ENCODE measurements at regions not wholly inside any gene's neighbourhood (a gene's known extent, or its start where the extent isn't known, plus 50 kb on each side); places are given as distances from the start of the nearest gene placed in this dataset.

DNA sequence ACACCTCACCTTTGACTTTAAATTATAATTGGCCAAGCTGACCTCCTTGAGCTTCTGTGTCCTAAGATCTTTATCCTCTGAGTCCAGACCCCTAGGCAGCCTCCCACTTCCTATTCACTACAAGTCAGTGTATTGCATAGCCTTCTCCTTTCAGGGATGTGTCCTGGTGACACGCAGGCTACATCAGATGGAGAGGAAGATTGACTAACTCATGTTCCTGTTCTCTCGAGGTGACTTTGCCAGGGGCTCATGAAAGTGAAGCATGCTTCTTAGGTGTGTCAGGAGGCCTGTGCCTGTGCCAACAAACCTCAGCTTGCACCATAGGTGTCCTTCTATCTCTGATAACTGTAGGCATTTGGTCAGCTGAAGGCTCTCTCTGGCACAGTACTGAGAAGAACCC is 195.7 kb upstream of the HS3ST1 start:
- Histone ChIP-seq H3K9me3 (ENCODE audit: insufficient read depth in 2 of 2, low read depth in 1 of 2, low read length in 1 of 2) (no peaks in the 10 kb centered on the region), H3K4me2 (ENCODE audit: insufficient read depth in 1 of 2, low read depth in 2 of 2, low read length in 2 of 2) (no peak overlapping the region), H3K18ac (ENCODE audit: extremely low read depth, low read length) (no peak overlapping the region), H3K23me2 (ENCODE audit: low read depth, low read length) (no peaks in the 10 kb centered on the region), H3K79me1 (ENCODE audit: low read depth, low read length) (no peaks in the 10 kb centered on the region), H3K23ac (ENCODE audit: insufficient read length) (no peak overlapping the region), H3K4ac (replicated peaks; ENCODE audit: insufficient read length, low read depth, low read length) (no peak overlapping the region), H3K4me1 (replicated peaks in 1 of 4; ENCODE audit: control insufficient read depth in 3 of 4, insufficient read depth in 4 of 4, low read length in 3 of 4) (peaks cover 0 to 2% (median 0%) of the 10 kb centered on the region in 4 experiments; a peak in 1 of 7 replicates), H2AK5ac (ENCODE audit: low read depth, low read length) (no peak overlapping the region), H4K91ac (replicated peaks; ENCODE audit: insufficient read length, low read length) (no peak overlapping the region), H3K56ac (replicated peaks; ENCODE audit: insufficient read length, low read depth, low read length) (no peak overlapping the region), H3K4me3 (ENCODE audit: extremely low read depth in 1 of 4, insufficient read depth in 2 of 4, low read depth in 3 of 4, low read length in 4 of 4) (no peak overlapping the region), H3K9ac (replicated peaks in 1 of 4; ENCODE audit: extremely low read depth in 1 of 4, low read depth in 3 of 4, low read length in 3 of 4) (no peak overlapping the region), H4K20me1 (replicated peaks in 1 of 2; ENCODE audit: control insufficient read depth in 1 of 2, insufficient read depth in 2 of 2, low read length in 2 of 2) (no peaks in the 10 kb centered on the region), H3K27me3 (replicated peaks in 1 of 4; ENCODE audit: control insufficient read depth in 3 of 4, extremely low read depth in 1 of 4, insufficient read depth in 3 of 4, low read length in 3 of 4) (no peaks in the 10 kb centered on the region), H3K27ac (ENCODE audit: low read depth, low read length) (no peak overlapping the region), H2AFZ (ENCODE audit: low read length) (no peak overlapping the region), H2BK12ac (ENCODE audit: low read depth, low read length) (no peak overlapping the region), H2BK20ac (ENCODE audit: low read length) (no peak overlapping the region), H3K36me3 (ENCODE audit: control insufficient read depth in 2 of 4, insufficient read depth in 4 of 4, low read length in 3 of 4) (no peaks in the 10 kb centered on the region), H3K79me2 (ENCODE audit: control insufficient read depth in 1 of 2, insufficient read depth in 2 of 2, low read length in 2 of 2) (no peaks in the 10 kb centered on the region), H2BK120ac (replicated peaks; ENCODE audit: low read depth, low read length) (no peak overlapping the region), H3K14ac (ENCODE audit: insufficient read length) (no peak overlapping the region), H4K5ac (ENCODE audit: insufficient read length, low read depth, low read length) (no peak overlapping the region), H2BK5ac (ENCODE audit: low read depth, low read length) (0 out of 2 replicates have a peak overlapping the region, but pooled peaks have one; percentile 5), H4K8ac (ENCODE audit: extremely low read depth, insufficient read depth, low read length) (no peak overlapping the region), H2BK15ac (ENCODE audit: low read length) (no peak overlapping the region)
- DNase-seq (ENCODE audit: low read depth in 1 of 2, low spot score in 2 of 2): no peak
- CTCF ChIA-PET (ENCODE audit: partially characterized antibody): interaction anchor here (0.6 to 4.7 kb wide), 10 partner anchors 10 to 1008 kb away, joined by 3 to 20 read pairs (median 3); no protein-coding TSS in a partner anchor
- WGBS, 2 experiments (ENCODE audit: extremely low coverage in 1 of 2, insufficient coverage in 1 of 2, insufficient read length in 1 of 2, insufficient replicate concordance in 2 of 2, low coverage in 1 of 2, low lambda C conversion rate in 2 of 2, missing lambda C conversion rate in 1 of 2): 86% methylated on average over 2 of the region's 2 CpGs; no CpG with 5 or more reads in 1 of the 2 experiments
- FAIRE-seq: no peak
- POLR2A ChIA-PET (ENCODE audit: partially characterized antibody): interaction anchor here (1.0 kb wide), 1 partner anchor 41 kb away, joined by 3 read pairs; no protein-coding TSS in a partner anchor
- no peak for TF ChIP-seq BCL11A (IDR thresholded peaks at IDR 0.05; ENCODE audit: low read depth in 2 of 2, low read length in 2 of 2)
- no peak for TF ChIP-seq HDAC2 (IDR thresholded peaks at IDR 0.05; ENCODE audit: borderline replicate concordance in 1 of 2, low read depth in 2 of 2, low read length in 2 of 2)
- TF ChIP-seq, protein P1, sequence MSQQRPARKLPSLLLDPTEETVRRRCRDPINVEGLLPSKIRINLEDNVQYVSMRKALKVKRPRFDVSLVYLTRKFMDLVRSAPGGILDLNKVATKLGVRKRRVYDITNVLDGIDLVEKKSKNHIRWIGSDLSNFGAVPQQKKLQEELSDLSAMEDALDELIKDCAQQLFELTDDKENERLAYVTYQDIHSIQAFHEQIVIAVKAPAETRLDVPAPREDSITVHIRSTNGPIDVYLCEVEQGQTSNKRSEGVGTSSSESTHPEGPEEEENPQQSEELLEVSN (IDR thresholded peaks at IDR 0.05): no peak
- TF ChIP-seq JUND (IDR thresholded peaks at IDR 0.05; ENCODE audit: low read length): no peak
